ENCODE measurements at regions not wholly inside any gene's neighbourhood (a gene's known extent, or its start where the extent isn't known, plus 50 kb on each side); places are given as distances from the start of the nearest gene placed in this dataset.

DNA sequence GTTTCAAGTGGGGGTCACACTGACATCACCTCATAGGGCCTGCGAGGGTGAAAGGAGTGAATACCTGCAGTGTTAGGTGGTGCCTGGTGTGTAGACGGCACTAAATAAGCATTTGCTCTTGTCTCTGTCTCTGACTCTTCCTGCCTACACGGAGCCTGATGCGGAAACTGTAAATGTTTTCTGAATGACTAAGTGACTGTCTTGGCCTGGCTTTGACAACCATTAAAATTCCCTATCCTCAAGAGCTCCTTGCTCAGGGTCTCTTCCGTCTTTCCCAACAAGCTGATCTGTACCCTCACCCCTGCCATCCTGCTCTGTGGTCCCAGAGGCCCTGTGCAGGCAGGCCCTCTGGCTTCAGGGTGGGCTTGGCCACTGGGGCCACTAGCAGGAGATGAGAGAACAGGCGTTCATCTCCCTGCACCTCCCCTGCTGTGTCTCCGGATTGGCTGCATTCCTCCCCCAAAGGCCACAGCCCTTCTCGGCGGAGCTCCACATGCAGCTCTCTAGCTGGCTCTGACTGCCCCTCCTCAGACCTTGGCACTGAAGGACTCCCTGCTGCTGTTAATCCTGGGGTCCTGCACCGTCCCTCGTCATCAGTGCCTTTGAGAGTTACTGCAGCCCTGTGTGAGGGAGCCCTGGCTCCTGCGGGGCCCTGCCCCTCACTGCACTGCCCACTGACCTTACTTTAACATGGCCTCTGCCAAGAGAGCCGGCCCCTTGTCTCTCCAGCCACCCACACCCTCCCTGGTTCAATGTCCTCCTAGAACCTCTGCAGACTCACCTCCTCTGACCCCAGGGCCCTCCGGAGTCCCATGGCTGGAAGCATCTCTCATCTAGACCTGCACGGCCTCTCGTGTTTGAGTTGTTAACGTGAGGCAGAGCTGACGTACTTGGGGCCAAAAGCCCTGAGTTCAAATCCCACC is 211.1 kb downstream of the MATN1 start:
- DNase-seq, result no peak

DNA sequence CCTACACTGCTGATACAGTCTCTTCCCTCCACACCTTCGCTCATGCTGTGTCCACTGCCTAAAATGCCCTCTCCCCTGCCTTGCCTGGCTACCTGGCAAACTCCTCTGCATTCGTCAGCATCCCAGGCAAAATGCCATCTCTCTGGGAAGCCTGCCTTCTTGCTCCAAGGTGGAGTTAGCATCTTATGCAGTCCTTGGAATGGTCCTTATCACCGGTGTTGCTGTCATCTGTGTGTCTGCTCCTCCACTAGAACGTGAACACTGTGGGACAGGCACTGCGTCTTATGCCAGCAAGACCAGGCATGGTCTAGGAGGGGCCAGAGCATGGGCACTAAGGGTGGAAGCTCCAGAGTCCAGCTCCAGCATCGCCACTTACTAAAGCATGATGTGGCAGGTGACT is 211.8 kb downstream of the MATN1 start:
- no peak for DNase-seq

DNA sequence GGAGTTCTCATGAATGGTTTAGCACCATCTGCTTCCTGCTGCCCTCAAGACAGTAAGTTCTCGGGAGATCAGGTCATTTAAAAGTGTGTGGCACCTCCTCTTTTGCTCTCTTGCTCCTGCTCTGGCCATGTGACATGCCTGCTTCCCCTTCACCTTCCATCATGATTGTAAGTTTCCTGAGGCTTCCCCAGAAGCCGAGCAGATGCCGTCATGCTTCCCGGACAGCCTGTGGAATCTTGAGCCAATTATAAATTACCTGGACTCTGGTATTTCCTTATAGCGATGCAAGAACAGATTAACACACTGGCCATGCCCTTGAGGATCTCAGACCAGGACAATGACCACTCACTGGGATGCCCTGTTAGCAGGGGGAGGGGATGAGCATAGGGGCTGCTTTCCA is 212.3 kb downstream of the MATN1 start:
- no peak for DNase-seq

DNA sequence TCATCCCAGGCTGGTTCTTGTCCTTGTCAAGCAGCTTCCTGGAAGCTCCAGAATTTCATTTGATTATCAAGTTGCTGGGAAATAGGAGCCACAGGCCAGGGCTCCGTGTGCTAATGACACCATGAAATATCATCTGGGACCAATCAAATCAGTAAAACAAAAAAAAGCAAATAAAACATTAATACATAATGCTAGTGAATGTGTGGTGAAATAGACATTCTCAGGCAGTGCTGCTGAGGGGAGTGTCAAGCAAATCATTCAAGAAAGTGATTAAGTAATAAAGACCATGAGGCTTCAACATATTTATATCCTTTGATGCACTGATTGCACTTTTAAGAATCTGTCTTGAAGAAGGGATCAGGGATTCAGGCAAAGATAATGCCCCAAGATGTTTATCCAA is 213.7 kb downstream of the MATN1 start:
- DNase-seq, result no peak

DNA sequence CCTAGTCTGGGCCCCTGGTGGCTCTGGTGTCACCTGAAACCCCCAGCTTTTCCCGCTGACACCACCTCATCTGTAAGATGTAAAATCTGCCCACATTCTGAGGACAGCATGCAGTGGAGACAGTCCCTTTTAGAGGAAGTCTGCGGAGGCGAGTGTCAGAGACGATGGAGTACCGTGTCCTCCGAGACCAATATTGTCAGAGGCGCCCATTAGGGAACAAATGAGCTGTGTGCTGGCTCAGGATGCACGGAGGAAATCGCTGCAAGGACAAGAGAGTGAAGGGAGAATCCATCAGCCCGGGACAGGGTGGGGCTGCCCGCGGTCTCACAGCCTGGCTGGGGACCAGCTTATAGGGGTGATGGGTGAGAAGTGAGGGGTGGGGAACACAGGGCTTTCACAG is 214.8 kb downstream of the MATN1 start:
- no peak for DNase-seq

DNA sequence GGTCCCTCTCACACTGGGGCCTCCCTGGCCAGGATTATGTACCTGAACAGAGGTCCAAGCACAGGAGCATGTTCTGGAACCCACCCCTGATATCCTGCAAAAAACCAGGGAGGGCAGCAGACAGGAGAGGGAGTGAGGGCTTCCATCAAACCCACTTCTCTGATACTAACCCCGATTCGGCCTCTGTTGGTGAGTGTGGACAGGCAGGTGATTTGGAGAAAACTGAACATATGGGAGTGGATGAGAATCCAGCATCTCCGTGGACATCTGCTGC is 215.3 kb downstream of the MATN1 start:
- no peak for DNase-seq

DNA sequence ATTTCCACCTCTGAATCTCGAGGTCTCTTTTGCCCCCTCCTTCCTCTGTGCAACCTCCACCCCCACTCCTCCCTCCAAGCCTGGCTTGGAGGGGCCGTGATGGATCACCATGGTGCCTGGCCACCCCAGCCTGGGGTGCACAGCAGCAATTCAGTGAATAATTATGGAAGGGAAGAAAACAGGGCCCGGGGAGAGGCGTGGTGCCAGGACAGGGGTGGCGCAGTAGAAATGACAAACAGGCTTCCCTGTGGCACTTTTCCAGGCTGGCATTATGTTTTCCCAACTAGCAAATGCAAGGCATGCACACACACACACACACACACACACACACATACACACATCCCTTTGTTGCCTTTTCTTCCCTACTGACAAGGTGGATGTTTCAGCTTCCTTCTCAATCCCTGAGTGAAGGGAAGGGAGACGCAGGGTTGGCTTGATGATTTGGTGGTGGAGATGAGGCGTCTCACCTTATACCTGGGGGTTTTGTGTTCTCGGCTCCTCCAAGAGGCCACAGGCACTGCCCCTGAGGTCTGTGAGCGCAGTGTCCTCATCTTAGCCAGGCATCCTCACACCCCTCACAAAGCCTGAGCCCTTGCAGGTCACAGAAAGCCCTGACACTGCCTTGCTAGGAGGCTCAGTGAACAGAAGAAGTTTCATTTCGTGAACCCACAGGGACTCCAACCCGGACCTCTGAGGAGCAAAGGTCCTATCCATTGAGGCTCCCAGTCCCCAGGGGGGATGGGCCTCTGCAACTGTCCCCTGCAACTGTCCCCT is 215.8 kb downstream of the MATN1 start:
- no peak for DNase-seq

DNA sequence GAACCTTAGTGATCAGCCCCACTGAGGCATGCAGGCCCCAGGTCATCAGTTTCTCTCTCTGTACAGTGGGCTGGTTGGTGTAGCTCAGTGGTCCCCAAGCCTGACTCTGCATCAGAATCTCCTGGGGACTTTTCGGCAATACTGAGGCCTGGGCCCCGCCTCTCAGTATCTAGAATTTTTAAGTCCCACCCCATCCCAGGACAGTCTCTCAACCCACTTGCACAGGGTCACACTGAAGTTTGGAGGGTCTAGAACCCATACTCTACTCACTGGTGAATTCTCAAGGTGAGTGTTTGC is 216.4 kb downstream of the MATN1 start:
- DNase-seq, result no peak

DNA sequence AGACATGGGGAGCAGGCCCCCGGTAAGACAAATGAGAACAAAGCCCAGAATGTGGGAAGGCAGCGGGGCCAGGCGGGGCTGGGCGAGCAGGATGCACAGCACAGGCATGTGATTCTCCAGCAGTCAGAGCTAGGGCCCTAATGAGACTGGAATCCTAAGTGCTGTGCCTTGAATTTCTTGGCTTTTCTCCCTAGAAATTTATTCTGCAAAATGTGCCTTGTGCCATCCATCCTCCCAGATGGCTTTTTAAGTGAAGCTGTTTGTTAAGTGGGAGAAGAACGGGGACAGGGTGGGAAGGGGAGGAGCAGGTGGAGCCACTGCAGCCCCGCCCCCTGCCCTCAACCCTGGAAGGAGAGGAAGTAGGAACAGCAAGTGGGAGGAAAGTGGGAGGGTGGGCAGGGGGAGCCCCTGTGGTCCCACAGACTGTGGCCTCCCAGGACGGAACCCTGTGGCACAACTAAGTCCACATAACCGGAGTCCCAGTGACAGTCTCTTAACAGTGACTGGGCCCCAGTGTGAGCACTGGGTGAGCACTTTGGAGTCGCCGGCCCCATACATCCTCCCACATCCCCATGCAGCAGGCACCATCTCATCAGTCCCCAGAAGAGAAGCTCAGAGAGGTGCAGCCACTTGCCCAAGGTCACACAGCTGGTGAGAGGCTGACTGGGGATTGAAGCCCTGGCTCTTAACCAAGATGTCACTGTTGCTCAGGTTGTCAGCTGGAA is 216.9 kb downstream of the MATN1 start:
- DNase-seq, result no peak

DNA sequence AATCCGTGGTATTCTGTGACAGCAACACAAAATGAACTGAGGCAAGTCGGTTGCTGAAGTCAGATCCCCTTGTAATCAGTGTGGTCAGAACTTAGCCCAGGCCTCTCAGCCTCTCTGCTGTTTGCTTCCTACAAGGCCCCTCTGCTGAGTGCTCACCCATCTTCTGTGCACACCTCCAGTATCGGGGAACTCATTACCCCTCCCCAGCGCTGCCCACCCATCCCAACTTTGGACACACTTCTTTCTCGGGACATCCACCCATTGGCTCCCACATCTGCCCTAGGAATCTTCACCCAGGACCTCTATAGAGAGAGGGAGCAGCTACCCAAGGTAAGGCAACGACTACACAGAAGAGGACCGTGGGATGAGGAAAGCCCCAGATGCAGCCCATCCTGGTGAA is 217.5 kb downstream of the MATN1 start:
- DNase-seq, result no peak

DNA sequence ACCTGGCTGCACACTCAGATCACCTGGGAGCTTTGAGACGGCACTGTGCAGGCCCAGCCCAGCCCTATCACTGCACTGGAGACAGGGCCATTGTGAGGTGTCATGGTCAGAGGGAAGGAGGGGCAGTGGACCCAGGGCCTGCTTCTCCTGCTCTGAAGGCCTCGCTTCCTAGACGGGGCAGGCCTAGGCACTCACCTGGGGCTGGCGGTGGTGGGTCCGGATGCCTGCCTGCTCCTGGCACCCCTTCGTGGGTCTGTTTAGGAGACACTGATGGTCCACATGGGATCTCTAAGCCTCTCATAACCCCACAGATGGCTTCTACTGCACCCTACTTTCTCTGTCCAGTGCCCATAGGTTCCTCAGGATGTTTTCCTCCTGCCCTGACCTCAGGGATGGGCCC is 230.9 kb downstream of the MATN1 start:
- DNase-seq, result no peak

DNA sequence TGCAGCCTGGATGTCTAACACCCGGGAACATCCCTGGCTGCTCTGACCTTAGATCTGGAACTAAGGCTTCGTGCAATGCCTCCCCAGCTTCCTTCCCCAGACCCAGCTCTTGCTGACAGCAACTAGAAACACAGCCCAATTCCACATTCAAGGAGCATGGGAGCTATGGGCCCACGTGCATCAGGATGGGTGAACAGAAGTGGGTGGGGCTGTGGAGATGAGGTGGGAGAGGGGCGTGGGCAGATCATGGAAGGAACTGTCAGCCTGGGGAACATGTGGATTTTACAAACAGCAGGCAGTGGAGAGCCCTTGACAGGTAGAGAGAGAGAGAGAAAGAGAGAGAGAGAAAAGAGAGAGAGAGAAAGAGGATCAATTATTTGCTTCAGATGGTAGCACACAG is 231.6 kb downstream of the MATN1 start:
- no peak for DNase-seq

DNA sequence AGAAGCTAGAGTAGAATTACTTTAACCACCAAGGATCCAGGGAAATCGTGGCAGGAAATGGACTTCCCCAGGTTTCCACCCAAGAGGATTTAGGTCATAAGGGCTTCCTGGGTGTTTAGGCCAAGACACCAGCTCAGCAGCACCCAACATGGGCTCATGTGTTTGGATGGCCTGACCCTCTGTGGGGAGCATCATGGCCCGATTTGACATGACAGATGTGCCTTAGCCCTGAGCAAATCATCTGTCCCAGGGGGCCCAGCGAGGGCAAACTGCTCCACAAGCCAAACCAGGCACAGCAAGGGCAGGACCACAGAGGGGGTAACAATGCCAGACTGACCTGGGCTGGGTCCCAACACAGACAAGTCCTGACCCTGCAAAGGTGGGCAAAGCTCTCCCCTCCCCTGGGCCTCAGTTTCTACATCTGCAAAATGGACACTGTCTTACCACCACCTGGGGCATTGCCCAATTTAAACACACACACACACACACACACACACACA is 232.8 kb downstream of the MATN1 start:
- DNase-seq, result no peak

DNA sequence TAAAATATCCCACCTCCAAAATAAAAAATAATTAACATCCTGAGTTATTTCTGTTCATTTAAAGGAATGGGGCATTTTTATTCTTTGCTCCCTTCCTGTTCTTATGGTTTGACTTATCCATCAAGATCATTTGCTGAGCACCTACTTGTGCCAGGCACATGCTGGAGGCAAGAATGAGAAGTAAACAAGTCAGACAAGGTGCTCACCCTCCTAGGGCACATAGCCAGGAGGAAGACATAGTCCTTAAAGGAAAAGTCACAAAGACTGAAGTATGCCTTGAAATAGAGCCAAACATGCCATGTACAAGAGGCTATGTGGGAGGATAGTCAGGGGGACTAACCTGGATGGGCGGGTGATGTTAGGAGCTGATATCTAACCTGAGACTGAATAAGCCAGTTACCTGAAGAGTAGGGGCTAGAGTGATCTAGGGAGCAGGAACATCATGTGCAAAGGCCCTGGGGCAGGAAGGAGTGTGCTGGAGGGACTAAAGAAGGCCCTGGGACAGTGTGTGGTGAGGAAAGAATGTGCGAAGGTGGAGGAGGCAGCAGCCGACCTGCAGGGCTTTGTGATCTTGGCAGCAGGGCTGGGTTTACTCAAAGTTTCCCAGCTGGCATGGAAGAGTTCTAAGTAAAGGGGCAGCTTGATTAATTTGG is 233.5 kb downstream of the MATN1 start:
- no peak for DNase-seq

DNA sequence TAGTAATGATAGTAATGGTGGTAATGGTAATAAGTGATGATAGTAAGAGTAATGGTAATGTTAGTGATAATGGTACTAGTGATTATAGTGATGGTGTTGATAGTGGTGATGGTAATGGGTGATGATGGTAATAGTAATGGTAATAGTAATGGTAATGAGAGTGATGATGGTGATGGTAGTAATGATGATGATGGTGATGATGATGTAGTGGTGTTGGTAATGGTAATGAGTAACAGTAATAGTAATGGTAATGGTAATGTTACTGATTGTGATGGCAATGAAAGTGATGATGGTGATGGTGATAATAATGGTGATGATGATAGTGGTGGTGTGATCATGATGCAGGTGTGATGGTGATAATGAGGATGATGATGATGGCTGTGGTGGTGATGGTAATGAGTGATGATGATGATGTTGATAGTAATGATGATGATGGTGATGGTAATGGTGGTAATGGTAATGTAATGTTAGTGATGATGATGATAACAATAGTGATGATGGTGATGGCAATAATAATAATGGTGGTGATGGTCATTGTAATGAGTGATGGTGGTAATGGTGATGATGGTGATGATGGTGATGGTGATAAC is 235.0 kb downstream of the MATN1 start:
- no peak for DNase-seq

DNA sequence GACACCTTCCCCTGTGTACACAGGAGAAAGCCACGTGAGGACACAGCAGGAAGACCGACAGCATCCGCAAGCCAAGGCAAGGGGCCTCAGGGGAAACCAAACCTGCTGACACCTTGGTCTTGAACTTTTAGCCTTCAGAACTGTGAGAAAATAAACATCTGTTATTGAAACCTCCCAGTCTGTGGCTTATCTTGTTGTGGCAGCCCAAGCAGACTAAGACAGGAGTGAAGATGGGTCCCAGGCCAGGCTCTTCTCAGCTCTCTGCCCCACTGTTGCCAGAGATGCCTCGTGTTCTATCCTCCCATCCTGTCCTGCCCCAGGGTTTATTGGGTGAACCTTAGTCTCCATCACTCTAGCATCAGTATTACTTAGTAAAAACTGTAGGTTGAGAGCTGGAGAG is 236.3 kb downstream of the MATN1 start:
- no peak for DNase-seq

DNA sequence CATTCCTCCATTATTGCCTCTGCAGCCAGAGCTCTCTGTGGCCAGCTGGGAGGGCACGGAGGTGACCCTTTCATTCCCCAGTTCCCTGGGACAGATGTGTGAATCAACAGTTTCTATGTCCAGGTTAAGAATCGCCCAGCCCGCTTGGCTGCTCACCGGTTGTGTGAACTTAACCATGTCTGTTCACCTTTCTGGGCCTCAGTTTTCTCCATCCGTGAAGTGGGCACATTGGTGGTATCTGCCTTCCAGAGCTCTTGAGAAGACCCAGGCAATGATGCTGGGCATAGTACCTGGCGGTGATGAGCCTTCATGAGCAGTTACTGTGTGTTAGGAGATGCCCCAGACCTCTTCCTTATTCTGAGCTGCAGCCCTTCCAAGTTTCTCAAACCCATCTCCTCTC is 238.3 kb downstream of the MATN1 start:
- DNase-seq, result no peak

DNA sequence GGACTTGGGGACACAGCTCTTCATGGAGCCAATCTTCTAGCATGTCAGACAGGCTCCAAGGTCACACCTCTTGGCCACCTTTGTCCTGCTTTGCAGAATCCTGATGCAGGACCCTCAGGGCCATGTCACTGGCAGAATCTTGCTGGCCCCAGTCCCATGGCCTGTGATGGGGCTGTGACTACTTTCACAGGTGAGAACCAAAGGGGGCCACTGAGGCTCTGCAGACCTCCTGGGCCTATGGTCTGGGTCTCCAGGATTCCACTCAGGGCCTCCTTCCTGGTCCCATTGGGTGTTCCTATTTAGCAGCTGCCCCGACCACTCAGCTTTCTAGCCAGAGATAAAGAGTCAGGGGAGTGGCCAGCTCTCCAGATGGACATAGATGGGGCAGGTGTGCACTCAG is 238.7 kb downstream of the MATN1 start:
- no peak for DNase-seq

DNA sequence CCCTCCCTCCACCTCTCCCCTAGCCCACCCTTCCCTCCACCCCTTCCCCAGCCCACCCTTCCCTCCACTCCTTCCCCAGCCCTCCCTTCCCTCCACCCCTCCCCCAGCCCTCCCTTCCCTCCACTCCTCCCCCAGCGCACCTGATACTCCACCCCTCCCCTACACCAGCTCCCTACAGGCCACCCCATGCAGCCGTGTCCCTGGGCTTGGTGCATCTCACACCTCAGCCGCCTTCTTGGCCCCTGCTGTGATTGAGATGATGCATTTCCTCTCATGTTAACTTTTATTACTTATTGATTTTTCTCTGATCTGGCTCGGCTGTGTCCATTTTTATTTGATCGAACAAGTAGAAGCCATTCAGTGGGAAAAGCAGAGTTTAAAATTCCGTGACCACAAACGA is 243.8 kb downstream of the MATN1 start:
- DNase-seq, result no peak

DNA sequence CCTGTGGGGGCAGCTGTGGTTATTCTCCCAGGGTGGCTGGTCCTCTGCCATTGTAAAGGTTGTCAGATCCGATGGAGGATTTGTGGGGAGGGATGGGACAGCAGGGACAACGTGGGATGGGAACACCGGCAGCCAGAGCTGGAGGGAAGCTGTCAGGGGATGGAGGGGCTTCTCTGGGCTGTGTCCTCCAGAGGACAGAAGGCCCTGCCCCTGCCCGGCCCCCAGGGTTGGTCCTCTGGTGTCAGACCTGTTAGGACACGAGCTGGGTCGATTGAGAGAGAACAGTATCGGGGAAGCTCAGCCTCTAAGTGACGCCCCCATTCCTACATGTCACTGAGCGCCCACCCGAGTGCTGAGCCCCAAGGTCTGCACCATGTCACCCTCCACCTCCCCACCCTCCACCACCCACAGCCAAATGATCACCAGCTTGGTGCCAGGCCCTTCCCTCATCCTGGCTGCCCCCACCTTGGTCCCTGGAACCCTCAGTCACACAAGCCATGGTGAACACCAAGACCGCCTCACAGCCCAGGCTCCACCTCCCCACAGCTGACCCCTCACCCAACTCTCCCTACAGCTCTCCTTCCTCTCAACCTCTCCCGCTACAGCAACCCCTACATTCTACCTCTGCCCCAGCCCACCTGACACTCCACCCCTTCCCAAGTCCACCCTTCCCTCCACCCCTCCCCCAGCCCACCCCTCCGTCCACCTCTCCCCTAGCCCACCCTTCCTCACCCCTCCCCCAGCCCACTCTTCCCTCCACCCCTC is 244.4 kb downstream of the MATN1 start:
- DNase-seq, result no peak

DNA sequence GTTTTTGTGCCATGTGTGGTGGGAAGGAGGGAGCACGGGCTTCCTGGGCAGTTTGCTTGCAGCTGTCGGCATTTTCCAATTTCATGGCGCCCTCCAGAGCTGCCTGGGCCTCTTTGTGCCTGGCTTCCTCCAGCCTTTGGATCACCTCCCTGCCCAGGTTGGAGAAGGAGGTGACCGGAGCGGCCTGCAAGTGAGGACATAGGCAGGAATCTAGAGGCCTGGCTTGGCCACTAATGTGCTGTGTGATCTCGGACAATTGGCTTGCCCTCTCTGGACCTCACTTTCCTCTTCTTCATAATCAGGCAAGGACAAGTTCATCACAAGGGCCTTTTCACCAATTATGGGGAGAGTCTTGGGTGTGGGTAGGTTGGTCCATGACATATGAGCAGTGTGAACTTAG is 245.1 kb downstream of the MATN1 start:
- no peak for DNase-seq

DNA sequence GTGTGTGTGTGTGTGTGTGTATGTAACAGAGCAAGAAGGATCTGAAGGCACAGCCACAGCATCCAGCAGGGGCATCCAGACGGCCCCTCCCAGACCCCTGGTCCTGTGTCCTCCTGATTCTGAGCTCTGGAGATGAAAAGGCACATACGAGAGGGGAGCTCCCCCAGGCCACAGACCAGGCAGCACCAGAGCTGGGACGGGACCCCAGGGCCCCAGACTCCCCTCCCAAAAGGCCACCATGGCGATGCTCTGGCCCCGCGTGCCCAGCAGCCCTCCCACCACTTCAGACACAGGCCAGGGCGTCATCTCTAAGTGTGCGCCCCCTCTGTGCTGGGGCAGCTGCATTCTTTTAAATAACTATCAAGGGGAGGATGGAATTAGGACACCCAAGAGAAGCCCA is 245.8 kb downstream of the MATN1 start:
- DNase-seq, result no peak
